GM23338 (cell line): ENCODE measurements at regions not wholly inside any gene's neighbourhood (a gene's known extent, or its start where the extent isn't known, plus 50 kb on each side); places are given as distances from the start of the nearest gene placed in this dataset.
"Not testable (repeated sequence)": the region's sequence is repeated elsewhere in the genome, so short reads cannot be mapped to it uniquely, and the experiment has no call there.

Source experiments
- EZH2 ChIP-seq: fragments of 200-600 bp; sonication (generic); IDR thresholded peaks from one replicate; pipeline ENCODE4 v1.8.0; 2017; ENCODE audit warnings: antibody characterized with exemption, mild to moderate bottlenecking, low read depth; ENCODE audit not compliant: unreplicated experiment
- EZH2phosphoT487 ChIP-seq: fragments of 200-600 bp; sonication (generic); IDR thresholded peaks from one replicate; pipeline ENCODE4 v1.8.1; 2018; ENCODE audit warnings: antibody characterized with exemption; ENCODE audit not compliant: unreplicated experiment
- JUNB ChIP-seq: IDR thresholded peaks from one replicate; pipeline ENCODE4 v1.6.1; 2016; ENCODE audit warnings: antibody characterized with exemption; ENCODE audit not compliant: unreplicated experiment
- NANOG ChIP-seq: IDR thresholded peaks from 2 replicates; pipeline ENCODE4 v1.6.1; 2016; ENCODE audit warnings: antibody characterized with exemption, borderline replicate concordance
- POLR2AphosphoS5 ChIP-seq: IDR thresholded peaks from 2 replicates; pipeline ENCODE4 v1.6.1; 2016; ENCODE audit warnings: antibody characterized with exemption, low read depth
- ZNF331 ChIP-seq: fragments of 250-450 bp; sonication (Bioruptor Pico); IDR thresholded peaks from 2 replicates; pipeline ENCODE4 v1.5.0; 2020; ENCODE audit warnings: low read depth, mild to moderate bottlenecking, moderate library complexity
- TF ChIP-seq, protein P1 (sequence below), 2 experiments: fragments of 200-600 bp in 1 of 2; sonication (generic) in 1 of 2; conservative IDR thresholded peaks; 2 replicates each; pipeline versions ENCODE4 v1.5.1 to v1.6.1; 2016 to 2017; ENCODE audit warnings: antibody characterized with exemption in 2 of 2, low read depth in 2 of 2, mild to moderate bottlenecking in 2 of 2, moderate library complexity in 1 of 2

DNA sequence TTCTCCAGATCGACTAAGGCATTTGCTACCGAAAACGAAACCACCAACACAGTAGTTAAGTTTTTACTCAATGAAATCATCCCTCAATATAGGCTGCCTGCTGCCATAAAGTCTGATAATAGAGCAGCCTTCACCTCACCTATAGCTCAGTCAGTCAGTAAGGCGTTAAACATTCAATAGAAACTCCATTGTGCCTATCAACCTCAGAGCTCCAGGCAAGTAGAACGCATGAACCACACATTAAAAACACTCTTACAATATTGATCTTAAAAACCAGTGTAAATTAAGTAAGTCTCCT lies 160.6 kb downstream of the DEFB131A start:
- TF ChIP-seq, protein P1, sequence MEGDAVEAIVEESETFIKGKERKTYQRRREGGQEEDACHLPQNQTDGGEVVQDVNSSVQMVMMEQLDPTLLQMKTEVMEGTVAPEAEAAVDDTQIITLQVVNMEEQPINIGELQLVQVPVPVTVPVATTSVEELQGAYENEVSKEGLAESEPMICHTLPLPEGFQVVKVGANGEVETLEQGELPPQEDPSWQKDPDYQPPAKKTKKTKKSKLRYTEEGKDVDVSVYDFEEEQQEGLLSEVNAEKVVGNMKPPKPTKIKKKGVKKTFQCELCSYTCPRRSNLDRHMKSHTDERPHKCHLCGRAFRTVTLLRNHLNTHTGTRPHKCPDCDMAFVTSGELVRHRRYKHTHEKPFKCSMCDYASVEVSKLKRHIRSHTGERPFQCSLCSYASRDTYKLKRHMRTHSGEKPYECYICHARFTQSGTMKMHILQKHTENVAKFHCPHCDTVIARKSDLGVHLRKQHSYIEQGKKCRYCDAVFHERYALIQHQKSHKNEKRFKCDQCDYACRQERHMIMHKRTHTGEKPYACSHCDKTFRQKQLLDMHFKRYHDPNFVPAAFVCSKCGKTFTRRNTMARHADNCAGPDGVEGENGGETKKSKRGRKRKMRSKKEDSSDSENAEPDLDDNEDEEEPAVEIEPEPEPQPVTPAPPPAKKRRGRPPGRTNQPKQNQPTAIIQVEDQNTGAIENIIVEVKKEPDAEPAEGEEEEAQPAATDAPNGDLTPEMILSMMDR (conservative IDR thresholded peaks at IDR 0.05; ENCODE audit: low read depth in 2 of 2) = not testable (repeated sequence)
- TF ChIP-seq POLR2AphosphoS5; EZH2phosphoT487; EZH2; JUNB; ZNF331 (CRISPR knock-in tag); NANOG: not testable (repeated sequence)
